HEK293T (cell line): ENCODE measurements at regions not wholly inside any gene's neighbourhood (a gene's known extent, or its start where the extent isn't known, plus 50 kb on each side); places are given as distances from the start of the nearest gene placed in this dataset.
"Not testable (repeated sequence)": the region's sequence is repeated elsewhere in the genome, so short reads cannot be mapped to it uniquely, and the experiment has no call there.

Source experiments
- ARNT ChIP-seq: fragments of 450-650 bp; IDR thresholded peaks from 2 replicates; pipeline ENCODE4 v1.6.1; 2017; ENCODE audit warnings: mild to moderate bottlenecking
- ELF4 ChIP-seq: fragments of 450-650 bp; IDR thresholded peaks from 2 replicates; pipeline ENCODE4 v1.6.1; 2017; ENCODE audit warnings: antibody characterized with exemption
- FOXA1 ChIP-seq: fragments of 450-650 bp; IDR thresholded peaks from 2 replicates; pipeline ENCODE4 v1.6.1; 2016; ENCODE audit warnings: mild to moderate bottlenecking
- FOXM1 ChIP-seq: fragments of 450-650 bp; IDR thresholded peaks from 2 replicates; pipeline ENCODE4 v1.6.1; 2017; ENCODE audit warnings: mild to moderate bottlenecking, borderline replicate concordance
- SP1 ChIP-seq: fragments of 450-650 bp; IDR thresholded peaks from 2 replicates; pipeline ENCODE4 v1.6.1; 2017
- SUZ12 ChIP-seq: fragments of 450-650 bp; IDR thresholded peaks from 2 replicates; pipeline ENCODE4 v1.6.1; 2016; ENCODE audit warnings: mild to moderate bottlenecking
- TARDBP ChIP-seq: fragments of 450-650 bp; IDR thresholded peaks from 2 replicates; pipeline ENCODE4 v1.6.1; 2016
- ZNF384 ChIP-seq: fragments of 450-650 bp; IDR thresholded peaks from 2 replicates; pipeline ENCODE4 v1.6.1; 2016
- TF ChIP-seq, protein P1 (sequence below): fragments of 450-650 bp; IDR thresholded peaks from 2 replicates; pipeline ENCODE4 v1.6.1; 2016

DNA sequence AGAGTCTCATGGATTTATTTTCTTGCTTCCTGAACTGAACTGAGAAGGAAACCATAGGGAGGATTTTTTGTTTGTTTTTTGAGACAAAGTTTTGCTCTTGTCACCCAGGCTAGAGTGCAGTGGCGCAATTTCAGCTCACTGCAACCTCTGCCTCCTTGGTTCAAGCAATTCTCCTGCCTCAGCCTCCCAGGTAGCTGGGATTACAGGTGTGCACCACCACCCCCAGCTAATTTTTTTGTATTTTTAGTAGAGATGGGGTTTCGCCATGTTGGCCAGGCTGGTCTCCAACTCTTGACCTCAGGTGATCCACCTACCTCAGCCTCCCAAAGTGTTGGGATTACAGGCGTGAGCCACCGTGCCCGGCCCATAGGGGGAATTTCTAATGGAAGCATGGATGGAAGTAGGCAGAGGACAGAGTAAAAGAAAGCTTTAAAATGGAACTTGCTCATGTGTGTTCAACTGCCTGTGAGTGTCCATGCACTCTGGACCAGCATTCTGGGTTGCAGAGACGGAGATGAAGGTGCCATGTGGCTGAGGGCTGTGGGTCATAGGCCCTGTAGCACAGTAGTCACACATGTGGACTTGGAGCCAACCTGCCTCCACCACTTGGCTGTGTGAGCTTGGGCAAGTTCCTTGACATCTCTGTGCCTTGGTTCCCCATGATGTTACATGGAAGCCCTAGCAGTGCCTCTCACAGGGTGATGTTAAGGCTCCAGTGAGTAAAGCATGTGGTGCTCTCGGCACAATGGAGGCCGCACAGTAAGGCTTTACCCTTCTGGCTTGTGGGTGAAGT lies 68.5 kb upstream of the ID2 start:
- TF ChIP-seq FOXA1, ELF4, TARDBP, SP1, FOXM1, SUZ12, ARNT, ZNF384: not testable (repeated sequence)
- TF ChIP-seq, protein P1, sequence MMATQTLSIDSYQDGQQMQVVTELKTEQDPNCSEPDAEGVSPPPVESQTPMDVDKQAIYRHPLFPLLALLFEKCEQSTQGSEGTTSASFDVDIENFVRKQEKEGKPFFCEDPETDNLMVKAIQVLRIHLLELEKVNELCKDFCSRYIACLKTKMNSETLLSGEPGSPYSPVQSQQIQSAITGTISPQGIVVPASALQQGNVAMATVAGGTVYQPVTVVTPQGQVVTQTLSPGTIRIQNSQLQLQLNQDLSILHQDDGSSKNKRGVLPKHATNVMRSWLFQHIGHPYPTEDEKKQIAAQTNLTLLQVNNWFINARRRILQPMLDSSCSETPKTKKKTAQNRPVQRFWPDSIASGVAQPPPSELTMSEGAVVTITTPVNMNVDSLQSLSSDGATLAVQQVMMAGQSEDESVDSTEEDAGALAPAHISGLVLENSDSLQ = not testable (repeated sequence)
